HG02870 (cell line): ENCODE measurements at regions not wholly inside any gene's neighbourhood (a gene's known extent, or its start where the extent isn't known, plus 50 kb on each side); places are given as distances from the start of the nearest gene placed in this dataset.

Experiments
- ATAC-seq: cut with Tn5 transposase; IDR thresholded peaks from one replicate; pipeline ENCODE4 v1.9.1; 2021; ENCODE audit warnings: mild to moderate bottlenecking, moderate library complexity; ENCODE audit not compliant: unreplicated experiment

GRCh38 chr14:39851202-39851601 lies 419.0 kb upstream of the FBXO33 start:
- no peak for ATAC-seq

- no peak for ATAC-seq
Observed at GRCh38 chr14:39847852-39848251, 415.6 kb upstream of the FBXO33 start.

DNA sequence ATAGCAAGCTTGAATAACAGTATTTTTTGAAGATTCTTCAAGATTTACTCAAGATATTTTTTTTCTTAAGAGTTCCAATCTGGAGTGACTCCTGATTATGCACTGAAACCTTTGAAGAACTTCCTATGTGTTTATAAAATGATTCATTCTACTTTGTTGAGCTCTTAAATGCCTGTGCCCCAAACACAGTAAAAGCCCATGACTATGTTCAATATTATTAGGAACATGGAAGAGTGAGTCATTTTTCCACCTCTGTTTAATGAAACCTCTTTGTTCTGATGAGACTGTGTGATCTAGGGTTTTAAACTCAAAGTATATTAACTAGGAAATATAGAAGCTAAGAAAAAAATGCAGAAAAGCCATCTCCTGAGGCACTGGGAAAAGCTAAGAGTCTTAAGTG lies 415.0 kb upstream of the FBXO33 start:
- ATAC-seq = no peak

- no peak for ATAC-seq
Observed at GRCh38 chr14:39843881-39844280, 411.6 kb upstream of the FBXO33 start.

DNA sequence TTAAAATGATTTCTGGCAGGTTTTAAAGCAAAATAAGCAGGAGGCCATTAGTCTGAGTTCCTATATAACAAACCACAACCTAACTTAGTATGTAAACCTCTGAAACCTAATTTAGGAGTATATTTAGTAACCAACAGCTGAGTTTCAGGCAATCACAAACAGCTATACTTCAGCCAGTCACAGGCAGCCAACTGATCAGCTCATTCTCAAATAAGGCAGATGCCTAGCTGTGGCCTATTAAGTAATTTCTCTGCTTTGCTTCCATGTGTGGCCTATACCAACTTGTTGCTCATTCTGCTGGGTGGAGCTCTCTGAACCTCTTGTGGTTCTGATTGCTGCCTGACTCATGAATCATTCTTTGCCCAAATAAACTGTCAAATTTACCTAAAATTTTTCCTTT lies 408.9 kb upstream of the FBXO33 start:
- ATAC-seq = peak; percentile 69

DNA sequence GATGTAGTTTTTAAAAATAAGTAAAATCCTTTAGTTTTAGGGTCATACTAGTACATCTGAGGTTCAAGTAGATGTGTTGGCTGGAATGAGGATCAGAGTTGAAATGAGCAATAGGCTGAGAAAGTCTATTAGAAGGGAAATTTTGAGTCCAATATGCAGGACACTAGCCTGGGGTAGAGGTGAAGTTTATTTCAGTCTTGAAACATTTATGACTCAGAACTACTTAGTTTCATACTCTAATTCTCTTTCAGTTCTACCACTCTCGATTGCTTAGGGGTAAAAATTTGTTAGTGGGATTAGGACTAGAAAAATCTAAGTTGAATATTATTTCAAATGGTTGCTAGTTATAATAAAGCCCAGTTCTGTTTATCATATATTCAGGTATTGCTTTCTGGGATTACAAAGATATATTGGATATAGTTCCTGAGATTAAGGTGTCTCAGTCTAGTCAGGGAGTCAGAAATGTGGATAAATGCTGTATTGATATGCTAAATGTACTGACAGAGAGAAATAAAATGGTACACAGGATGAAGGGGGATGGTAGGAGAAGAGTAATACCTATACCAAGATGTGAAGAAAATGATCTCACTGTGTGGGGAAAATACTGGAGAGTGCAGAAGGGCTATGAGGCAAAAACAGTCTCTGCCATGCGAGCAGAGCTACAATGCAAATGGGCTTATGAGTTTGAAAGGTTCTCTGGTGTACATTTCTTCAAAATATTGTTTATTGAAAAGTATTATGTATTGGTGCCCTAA lies 395.8 kb upstream of the FBXO33 start:
- peak; percentile 99 for ATAC-seq

DNA sequence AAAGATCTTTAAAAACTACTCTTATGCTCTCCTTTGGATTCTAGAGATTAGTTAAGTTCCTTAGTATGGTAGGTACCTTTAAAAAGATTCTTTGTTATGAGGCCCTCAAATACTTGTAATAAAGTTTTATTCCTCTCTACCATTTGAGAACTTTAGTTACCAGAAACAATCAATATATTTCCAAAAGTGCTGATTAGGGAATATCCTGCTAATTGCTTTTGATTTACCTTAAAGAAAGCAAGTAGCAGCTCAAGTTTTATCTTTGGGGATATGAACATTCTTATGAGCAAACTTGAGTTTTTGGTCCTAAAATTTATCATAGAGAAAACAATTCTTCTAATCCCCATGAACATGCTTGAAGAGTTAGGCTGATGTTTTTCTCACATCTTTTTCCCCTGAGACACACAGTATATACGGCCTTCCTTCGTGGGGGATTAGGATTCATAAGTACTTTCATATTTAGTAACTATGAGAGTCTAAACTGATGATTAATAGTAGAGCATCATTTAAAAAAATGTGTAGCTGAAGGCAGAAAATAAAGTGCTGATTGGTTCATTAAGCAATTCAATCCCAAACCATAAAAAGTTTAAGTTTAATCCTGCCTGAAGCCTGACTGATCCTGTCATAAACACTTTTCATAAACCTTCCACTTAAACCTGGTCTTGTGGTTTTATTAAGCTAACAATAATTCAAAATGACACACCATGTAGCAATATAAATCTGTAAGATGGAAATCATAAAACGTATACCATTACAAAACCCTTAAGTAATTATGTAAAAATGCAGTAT lies 380.5 kb upstream of the FBXO33 start:
- no peak for ATAC-seq

DNA sequence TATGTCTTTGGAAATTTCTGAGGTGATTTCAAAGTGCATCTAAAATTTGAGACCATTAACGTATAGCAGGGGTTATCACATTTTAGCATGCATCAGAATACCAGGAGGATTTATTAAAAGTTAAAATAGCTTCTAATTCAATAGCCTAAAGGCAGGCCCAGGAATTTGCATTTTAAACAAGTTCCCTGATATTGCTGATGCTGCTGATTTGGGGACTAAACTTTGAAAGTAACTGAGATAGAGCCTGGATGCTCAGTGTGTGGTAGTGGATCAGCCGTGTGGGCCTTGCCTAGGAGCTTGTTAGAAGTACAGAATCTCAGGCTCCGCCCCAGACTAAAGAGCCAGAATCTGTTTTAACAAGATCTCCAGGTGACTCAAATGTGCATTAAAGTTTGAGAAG lies 375.0 kb upstream of the FBXO33 start:
- no peak for ATAC-seq

GRCh38 chr14:39784461-39784860 lies 352.2 kb upstream of the FBXO33 start:
- no peak for ATAC-seq

- no peak for ATAC-seq
Observed at GRCh38 chr14:39781466-39781865, 349.2 kb upstream of the FBXO33 start.

DNA sequence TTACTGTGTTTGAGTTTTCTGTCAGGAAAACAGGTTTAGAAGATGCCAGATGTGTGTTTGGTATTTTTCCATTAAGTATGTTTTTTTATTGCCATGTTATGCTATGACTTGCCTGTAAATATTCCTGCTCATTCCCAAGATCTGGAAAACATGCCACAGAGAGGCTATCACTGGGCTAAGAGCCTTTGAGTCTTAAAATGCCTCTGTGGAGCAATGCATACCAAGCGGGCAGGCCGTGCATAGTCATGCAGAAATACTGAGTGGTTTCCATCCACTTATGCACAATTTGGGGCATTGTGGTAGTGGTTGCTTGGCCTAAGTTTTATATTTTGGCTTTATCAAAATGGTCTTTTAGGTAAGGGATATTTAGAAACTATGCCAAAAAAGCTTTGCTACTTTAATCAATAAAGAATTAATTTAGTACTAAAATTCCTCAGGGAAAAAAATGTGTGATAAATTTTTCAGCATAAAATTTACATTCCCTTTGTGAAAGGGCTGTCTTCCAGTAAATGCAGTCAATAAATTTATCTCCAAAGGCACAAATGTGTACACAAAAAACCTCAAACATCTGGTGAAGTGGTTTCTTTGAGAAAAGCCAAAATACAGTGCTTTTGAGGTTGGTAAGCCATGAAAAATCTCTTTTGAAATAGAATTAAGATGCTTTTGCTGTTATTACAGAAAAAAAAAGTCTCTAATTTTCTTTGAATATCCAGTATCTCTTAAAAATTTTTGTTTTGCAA lies 341.3 kb upstream of the FBXO33 start:
- ATAC-seq = no peak

GRCh38 chr14:39772627-39773026 lies 340.4 kb upstream of the FBXO33 start:
- ATAC-seq = no peak

DNA sequence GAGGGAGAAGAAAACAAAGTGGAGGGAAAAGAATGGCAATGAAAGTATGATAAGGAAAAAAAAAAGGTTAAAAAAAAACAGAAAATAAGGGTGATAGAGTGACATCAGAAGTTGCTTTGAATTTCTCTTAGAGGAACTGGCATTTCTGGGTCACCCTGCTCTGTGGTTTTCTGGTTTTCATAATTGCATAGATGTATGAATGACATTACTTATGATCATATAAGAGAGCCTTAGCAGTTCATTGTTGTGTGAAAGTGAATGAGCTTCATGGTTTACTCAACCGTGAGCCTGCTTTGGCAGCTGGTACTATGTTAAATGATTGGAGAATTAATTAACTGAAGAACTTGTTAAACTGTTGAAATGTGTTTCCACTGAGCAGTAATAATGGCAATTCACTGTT lies 336.4 kb upstream of the FBXO33 start:
- peak; percentile 90 for ATAC-seq

DNA sequence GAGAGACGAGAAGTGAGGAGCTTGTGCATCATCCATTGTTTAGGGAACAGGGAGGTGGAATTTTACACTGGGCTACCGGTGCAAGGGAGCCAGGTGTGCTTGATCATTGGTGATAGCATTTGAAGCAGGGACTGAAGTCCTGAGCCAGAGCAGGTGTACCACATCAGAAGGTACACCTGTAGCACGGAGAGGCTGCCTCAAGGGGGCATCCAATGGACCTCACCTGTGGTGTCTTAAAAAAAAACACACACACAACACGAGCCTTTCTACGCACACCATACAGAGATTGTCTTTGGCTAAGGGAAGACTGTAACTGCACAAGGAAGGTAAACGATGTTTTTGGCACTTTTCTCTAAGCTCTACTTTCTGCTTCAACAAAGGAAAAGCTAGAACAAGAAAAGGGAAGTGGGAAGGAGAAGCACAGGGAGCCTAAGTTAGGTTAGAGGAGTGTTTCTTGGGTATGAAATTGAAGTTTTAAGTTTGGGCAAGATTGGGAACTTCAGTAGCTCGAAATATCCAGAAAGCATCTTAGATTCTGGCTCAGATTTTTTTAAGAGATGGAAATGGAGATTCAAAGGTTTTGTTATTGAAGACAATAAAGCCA lies 334.3 kb upstream of the FBXO33 start:
- ATAC-seq = no peak

DNA sequence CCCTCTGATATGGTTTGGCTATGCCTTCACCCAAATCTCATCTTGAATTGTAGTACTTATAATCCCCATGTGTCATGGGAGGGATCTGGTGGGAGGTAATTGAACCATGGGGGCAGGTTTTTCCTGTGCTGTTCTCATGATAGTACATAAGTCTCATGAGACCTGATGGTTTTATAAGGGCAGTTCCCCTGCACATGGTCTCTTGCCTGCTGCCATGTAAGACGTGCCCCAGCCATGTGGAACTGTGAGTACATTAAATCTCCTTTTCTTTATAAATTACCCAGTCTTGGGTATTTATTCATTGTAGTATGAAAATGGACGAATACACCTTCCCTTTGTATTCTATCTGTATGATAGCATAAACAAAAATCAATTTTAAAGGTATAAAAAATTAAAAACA lies 333.4 kb upstream of the FBXO33 start:
- no peak for ATAC-seq

- peak; percentile 54 for ATAC-seq
Observed at GRCh38 chr14:39763402-39763890, 331.2 kb upstream of the FBXO33 start.

DNA sequence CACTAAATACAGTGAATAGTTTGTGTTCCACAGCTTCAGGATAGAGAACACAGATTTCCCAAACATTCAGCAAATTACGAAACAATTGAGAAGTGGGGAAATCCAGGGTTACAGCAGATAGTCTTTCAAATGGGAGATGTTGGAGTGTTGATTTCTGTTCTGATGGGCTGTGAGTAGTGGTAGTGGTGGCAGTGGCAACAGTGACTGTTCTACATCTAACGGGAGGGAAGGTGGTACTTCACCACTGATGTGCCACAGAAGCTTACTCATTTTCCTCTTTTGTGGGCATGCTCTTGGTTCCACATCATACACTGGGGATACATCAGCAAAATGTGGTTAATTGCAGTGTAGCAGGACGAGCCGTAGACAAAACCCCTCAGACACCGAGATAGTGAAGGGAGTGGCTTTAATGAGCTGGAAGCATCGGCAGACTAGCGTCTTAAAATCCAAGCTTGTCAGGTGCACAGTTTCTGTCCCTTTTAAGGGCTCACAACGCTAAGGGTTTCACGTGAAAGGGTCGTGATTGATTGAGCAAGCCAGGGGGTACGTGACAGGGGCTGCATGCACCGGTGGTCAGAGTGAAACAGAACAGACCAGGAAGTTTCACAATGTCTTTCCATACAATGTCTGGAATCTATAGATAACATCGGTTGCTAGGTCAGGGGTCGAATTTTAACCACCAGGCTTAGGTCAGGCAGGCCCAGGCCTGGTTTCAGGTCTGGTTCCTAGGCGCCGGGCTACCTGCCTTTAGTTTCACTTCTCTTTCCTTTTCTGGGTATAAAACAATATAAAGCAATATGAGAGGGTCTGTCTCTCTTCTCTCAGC lies 330.6 kb upstream of the FBXO33 start:
- peak; percentile 64 for ATAC-seq

DNA sequence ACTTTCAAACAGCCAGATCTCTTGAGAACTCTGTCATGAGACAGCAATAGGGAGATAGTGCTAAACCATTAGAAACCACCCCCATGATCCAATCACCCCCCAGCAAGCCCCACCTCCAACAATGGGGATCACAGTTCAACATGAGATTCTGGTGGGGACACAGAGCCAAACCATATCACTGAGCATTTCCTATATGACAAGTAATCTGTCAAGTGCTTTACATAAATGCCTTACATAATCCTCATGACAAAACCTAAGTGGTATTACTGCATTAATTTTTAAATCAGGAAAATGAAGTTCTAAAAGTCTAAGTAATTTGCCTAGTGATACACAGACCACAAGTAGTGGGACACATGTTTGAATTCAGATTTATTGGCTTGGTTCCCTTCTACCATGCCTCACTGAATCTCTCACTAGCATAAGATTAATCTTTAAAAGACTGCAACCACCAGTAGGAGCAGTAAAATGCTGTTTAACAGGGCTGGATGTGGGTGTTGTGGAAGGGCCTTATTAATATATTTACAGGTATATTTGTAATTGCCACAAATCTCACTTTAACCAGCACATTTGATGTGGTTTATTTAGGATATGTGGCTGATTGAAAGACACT lies 323.1 kb upstream of the FBXO33 start:
- ATAC-seq = no peak

DNA sequence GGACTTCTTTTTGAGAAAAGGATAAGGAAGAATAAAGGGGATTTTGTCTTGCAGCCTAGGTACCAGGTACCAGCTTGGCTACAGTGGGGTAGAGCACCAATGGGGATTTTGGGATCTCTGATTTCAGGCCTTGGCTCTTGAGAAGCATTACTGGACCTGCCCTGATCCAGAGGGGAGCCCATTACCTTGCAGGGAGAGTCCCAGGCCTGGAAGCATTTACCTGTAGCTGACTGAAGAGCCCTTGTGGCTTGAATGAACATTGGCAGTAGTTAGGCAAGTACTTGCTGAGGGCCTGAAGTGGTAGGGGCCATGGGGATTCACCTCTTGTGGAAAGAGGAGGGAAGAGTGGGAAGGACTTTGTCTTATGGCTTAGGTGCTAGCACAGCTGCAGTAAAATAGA lies 308.2 kb upstream of the FBXO33 start:
- no peak for ATAC-seq

GRCh38 chr14:39739796-39740195 lies 307.6 kb upstream of the FBXO33 start:
- ATAC-seq = no peak
